AG04450 (cell line): ENCODE measurements at regions not wholly inside any gene's neighbourhood (a gene's known extent, or its start where the extent isn't known, plus 50 kb on each side); places are given as distances from the start of the nearest gene placed in this dataset.

Experiments
- CTCF ChIA-PET: fragments of 300-600, 350-600 bp; formaldehyde crosslinking; extraction: SDS; loops from one replicate; lab custom pipeline; 2022; ENCODE audit warnings: antibody characterized with exemption, inconsistent platforms; lab: Charles Lee
- POLR2A ChIA-PET: fragments of 350-600 bp; formaldehyde crosslinking; extraction: SDS; loops from one replicate; lab custom pipeline; 2021; ENCODE audit warnings: antibody characterized with exemption, inconsistent platforms; lab: Yijun Ruan, JAX
- DNase-seq: peaks from one replicate; pipeline ENCODE4 v3.0.0-alpha.2; 2011; ENCODE audit warnings: low read depth, low spot score
- H3K27ac ChIP-seq: one replicate; pipeline ENCODE4 v1.5.1; 2012; ENCODE audit warnings: low read depth, low read length, control low read depth
- H3K27me3 ChIP-seq: one replicate; pipeline ENCODE4 v1.6.0; 2012; ENCODE audit warnings: low read length; ENCODE audit not compliant: control insufficient read depth, insufficient read depth
- H3K4me3 ChIP-seq: 2 replicates; pipeline ENCODE4 v1.5.1; 2011; ENCODE audit warnings: mild to moderate bottlenecking, low read depth, low read length, control low read depth
- H3K9me3 ChIP-seq: 2 replicates; pipeline ENCODE4 v1.5.1; 2012; ENCODE audit warnings: low read length; ENCODE audit not compliant: control insufficient read depth, insufficient read depth
- CTCF ChIP-seq: IDR thresholded peaks from 2 replicates; pipeline ENCODE4 v1.5.1; 2011; ENCODE audit warnings: low read depth, low read length, control low read depth, inconsistent platforms

DNA sequence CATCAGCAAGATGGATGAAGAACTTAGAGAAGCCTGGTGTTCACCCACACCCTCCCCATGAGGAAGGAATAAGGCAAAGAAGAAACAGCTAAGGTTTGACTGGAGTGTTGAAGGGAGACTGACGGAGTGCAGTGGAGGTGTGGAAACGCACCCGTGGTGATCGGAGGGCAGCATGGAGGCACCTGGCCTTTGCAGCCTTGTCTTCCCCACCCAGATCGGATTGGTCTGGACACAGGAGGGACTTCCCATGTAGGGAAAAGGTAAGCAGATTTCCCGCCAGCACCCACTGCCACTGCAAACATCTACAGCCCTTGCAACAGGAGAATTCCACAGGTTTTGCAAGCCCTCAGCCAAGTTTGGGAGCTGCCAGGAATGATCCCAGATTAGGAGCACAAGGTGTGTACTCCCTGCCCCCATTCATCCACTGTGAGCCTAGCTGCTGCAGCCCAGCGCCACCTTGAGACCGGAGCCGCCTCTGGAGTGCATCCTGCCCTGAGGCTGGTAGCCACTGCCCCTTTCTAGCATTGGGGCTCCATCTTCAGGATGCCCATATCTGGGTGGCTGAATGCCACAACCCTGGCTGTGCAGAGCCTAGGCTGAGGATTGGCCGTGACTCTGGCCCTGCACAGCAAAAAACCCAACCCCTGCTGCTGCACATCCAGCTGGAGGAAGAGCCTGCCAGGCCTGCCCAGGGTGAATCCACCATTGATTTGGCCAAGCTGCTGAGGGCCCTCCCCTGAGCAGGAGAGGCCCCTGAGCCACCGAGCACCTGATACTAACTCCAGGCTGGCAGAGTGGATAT, 411.1 kb downstream of the TMEM121 start:
- no peaks in the 10 kb centered on the region for H3K27me3 ChIP-seq
- ChIA-PET POLR2A (no interaction called here), CTCF (no interaction called here)
- no peak overlapping the region for H3K4me3 ChIP-seq
- no peak for DNase-seq
- H3K27ac ChIP-seq = no peak overlapping the region
- H3K9me3 ChIP-seq = peaks cover 60% of the 10 kb centered on the region
- TF ChIP-seq CTCF = no peak

DNA sequence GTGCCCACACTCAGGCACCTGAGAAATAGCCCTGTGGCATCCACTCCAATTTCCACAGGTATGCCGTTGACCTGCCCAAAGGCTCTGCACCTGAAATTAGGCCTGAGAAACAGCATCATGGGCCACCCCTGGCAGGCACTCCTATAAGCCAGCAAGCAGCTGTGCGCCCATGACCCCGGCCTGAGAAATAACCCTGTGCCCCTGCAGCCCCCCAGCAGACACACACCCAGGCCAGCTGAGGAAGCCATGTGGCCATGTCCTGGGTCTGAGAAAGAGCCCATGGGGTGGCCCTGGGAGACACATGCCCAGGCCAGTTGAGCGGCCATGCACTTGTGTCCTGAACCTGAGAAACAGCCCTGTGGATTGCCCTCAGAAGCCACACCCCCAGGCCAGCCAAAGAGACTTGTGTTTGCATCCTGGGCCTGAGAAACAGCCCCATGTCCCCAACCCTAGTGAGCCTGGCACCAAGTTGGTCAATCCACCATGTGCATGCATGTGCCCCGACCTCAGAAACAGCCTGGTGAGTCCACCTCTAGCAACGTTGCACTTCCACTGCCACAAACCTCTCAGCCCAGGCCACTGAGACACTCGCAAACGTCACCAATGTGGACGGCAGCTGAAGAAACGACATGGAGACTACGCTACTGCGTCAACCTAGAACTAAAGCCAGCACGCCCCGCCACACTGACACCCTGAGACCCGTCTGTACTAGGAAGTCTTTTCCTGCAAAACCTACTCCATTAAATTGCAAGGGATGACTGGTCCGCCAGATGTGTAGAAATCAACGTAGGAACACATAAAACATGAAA, 411.9 kb downstream of the TMEM121 start:
- no peak for TF ChIP-seq CTCF
- Histone ChIP-seq H3K9me3 (peaks cover 59% of the 10 kb centered on the region), H3K4me3 (no peak overlapping the region), H3K27me3 (no peaks in the 10 kb centered on the region), H3K27ac (no peak overlapping the region)
- ChIA-PET CTCF (no interaction called here), POLR2A (no interaction called here)
- DNase-seq = no peak

GRCh38 chr14:105938959-105939358, 412.6 kb downstream of the TMEM121 start:
- POLR2A ChIA-PET = no interaction called here
- TF ChIP-seq CTCF = no peak
- CTCF ChIA-PET = no interaction called here
- H3K27me3 ChIP-seq = no peaks in the 10 kb centered on the region
- H3K27ac ChIP-seq = no peak overlapping the region
- no peak overlapping the region for H3K4me3 ChIP-seq
- peaks cover 59% of the 10 kb centered on the region for H3K9me3 ChIP-seq
- no peak for DNase-seq

DNA sequence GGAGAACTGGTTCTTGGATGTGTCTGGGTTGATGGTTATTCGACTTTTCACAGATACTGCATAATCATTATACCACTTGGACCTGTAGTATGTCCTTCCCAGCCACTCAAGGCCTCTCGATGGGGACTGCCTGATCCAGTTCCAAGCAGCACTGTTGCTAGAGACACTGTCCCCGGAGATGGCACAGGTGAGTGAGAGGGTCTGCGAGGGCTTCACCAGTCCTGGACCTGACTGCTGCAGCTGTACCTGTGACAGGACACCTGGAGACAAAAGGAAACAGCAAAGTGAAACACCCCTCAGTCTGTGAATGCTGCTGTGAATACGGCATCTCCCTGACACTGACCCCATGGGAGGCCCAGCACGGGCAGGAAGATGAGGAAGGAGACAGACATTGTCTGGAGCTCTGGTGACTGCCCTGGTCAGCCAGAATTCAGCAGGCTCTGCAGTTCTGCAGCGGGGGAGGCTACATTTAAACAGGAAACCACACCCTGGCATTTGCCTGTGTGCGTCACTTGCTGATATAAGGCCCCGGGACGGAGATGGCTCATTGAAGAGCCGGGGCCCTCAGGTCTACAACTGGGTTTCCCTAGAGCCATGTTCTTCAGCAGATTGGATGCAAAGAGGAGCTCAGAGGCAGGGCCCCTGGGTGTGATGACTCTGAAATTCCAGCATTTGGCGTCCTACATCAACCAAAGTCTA, 413.6 kb downstream of the TMEM121 start:
- TF ChIP-seq CTCF = no peak
- peaks cover 66% of the 10 kb centered on the region for H3K9me3 ChIP-seq
- ChIA-PET POLR2A (no interaction called here), CTCF (no interaction called here)
- no peak overlapping the region for H3K4me3 ChIP-seq
- no peak for DNase-seq
- H3K27me3 ChIP-seq = no peaks in the 10 kb centered on the region
- no peak overlapping the region for H3K27ac ChIP-seq
